ENCODE measurements at regions not wholly inside any gene's neighbourhood (a gene's known extent, or its start where the extent isn't known, plus 50 kb on each side); places are given as distances from the start of the nearest gene placed in this dataset.
"Not testable (repeated sequence)": the region's sequence is repeated elsewhere in the genome, so short reads cannot be mapped to it uniquely, and the experiment has no call there.

GRCh38 chr5:92654601-92655000 lies 926.4 kb downstream of the NR2F1-AS1 start:
- TF ChIP-seq CTCF, POLR2A (IDR thresholded peaks at IDR 0.05): not testable (repeated sequence)

Data from heart left ventricle (tissue), 13 donors.